ENCODE measurements at regions not wholly inside any gene's neighbourhood (a gene's known extent, or its start where the extent isn't known, plus 50 kb on each side); places are given as distances from the start of the nearest gene placed in this dataset.

DNA sequence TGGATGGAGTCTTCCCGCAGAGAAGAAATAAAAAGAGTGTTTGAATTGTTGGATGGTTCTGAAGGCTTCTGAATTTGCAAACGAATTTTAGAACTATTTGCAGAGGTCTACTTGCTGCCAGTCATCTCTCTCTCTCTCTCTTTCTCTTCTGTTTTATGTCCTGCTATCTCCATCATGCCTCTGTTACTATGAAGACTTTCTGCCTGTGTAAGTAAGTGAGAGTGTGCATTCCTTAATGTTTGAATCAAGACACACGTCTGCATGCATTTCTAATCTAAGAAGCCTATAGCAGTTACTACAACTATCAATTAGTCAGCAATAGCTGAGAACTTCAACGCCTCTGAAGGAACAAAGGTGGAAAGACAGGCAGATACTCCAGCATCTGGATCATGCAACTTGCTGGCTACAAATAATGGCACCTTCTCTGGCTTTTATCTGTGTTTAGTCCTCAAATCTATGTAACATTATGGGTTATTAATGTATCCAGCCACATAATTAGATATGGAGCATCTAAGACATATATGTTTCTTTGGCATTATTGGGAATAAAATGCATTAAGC lies 191.5 kb upstream of the BLID start:
- TF ChIP-seq, protein P1, sequence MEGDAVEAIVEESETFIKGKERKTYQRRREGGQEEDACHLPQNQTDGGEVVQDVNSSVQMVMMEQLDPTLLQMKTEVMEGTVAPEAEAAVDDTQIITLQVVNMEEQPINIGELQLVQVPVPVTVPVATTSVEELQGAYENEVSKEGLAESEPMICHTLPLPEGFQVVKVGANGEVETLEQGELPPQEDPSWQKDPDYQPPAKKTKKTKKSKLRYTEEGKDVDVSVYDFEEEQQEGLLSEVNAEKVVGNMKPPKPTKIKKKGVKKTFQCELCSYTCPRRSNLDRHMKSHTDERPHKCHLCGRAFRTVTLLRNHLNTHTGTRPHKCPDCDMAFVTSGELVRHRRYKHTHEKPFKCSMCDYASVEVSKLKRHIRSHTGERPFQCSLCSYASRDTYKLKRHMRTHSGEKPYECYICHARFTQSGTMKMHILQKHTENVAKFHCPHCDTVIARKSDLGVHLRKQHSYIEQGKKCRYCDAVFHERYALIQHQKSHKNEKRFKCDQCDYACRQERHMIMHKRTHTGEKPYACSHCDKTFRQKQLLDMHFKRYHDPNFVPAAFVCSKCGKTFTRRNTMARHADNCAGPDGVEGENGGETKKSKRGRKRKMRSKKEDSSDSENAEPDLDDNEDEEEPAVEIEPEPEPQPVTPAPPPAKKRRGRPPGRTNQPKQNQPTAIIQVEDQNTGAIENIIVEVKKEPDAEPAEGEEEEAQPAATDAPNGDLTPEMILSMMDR (IDR thresholded peaks at IDR 0.05; ENCODE audit: low read depth, low read length) = no peak
- TF ChIP-seq POLR2A (IDR thresholded peaks at IDR 0.05; ENCODE audit: extremely low read depth, insufficient read length) = no peak
